MCF 10A (cell line): ENCODE measurements at regions not wholly inside any gene's neighbourhood (a gene's known extent, or its start where the extent isn't known, plus 50 kb on each side); places are given as distances from the start of the nearest gene placed in this dataset.

Source experiments
- BruUV-seq: library from RNA; stranded (reverse); fragments of 400-500 nt; replicated peaks from 2 replicates; lab custom pipeline; 2021; lab: Mats Ljungman, UMichigan
- CTCF ChIA-PET: fragments of 300-600 bp; sonication (Branson Sonifier 250); formaldehyde crosslinking; extraction: SDS; loops from one replicate; lab custom pipeline; 2021; ENCODE audit warnings: antibody characterized with exemption, inconsistent platforms; lab: Yijun Ruan, JAX
- POLR2A ChIA-PET: fragments of 300-600, 350-650 bp; sonication (Branson Sonifier 250); formaldehyde crosslinking; extraction: SDS; loops from one replicate; lab custom pipeline; 2020; ENCODE audit warnings: antibody characterized with exemption, inconsistent platforms; lab: Yijun Ruan, JAX
- DNase-seq: peaks from one replicate; pipeline ENCODE4 v3.0.0-alpha.2; 2018; ENCODE audit not compliant: unreplicated experiment
- H3K27ac Mint-ChIP-seq: one replicate; pipeline ENCODE4 v1.8.0; 2022; ENCODE audit warnings: mild to moderate bottlenecking, low read depth, mixed read lengths; ENCODE audit not compliant: unreplicated experiment
- H3K27me3 Mint-ChIP-seq: one replicate; pipeline ENCODE4 v1.8.0; 2022; ENCODE audit warnings: mixed read lengths; ENCODE audit not compliant: insufficient read depth, unreplicated experiment
- H3K36me3 Mint-ChIP-seq: one replicate; pipeline ENCODE4 v1.8.0; 2022; ENCODE audit warnings: mild to moderate bottlenecking, moderate library complexity, mixed read lengths; ENCODE audit not compliant: insufficient read depth, unreplicated experiment
- H3K4me1 Mint-ChIP-seq: one replicate; pipeline ENCODE4 v1.8.0; 2022; ENCODE audit warnings: mixed read lengths; ENCODE audit not compliant: insufficient read depth, unreplicated experiment
- H3K4me3 Mint-ChIP-seq: one replicate; pipeline ENCODE4 v1.8.0; 2022; ENCODE audit warnings: mild to moderate bottlenecking, moderate library complexity, mixed read lengths; ENCODE audit not compliant: unreplicated experiment
- H3K9me3 Mint-ChIP-seq: one replicate; pipeline ENCODE4 v1.8.0; 2022; ENCODE audit warnings: mixed read lengths; ENCODE audit not compliant: unreplicated experiment
- intact Hi-C: fragments of 100-400 bp; cut with micrococcal nuclease; formaldehyde crosslinking; loops from 2 replicates; pipeline ENCODE4 v1.14.1; 2022
- TF ChIP-seq, protein P1 (sequence below): fragments of 200-600 bp; IDR thresholded peaks from one replicate; pipeline ENCODE4 v1.8.0; 2022; ENCODE audit warnings: antibody characterized with exemption, mild to moderate bottlenecking; ENCODE audit not compliant: unreplicated experiment

DNA sequence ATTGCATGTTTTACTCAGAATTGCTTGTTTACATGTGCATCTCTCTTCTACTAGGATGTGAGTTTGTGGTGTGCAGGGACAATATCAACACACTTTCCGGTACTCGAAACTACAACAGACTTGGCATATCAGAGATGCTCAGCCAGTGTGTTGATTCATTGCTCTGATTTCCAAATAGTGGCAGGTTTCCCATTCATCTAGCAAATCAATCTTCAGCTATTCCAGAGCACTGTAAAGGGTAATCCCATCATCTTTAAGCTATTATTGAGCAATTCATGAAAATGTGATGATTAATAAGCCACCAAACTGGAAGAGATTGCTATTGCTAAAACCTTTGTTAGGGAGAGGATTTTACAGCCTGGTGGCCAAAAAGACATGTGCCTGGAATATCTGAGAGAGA, 574.2 kb upstream of the CPEB2 start:
- TF ChIP-seq, protein P1, sequence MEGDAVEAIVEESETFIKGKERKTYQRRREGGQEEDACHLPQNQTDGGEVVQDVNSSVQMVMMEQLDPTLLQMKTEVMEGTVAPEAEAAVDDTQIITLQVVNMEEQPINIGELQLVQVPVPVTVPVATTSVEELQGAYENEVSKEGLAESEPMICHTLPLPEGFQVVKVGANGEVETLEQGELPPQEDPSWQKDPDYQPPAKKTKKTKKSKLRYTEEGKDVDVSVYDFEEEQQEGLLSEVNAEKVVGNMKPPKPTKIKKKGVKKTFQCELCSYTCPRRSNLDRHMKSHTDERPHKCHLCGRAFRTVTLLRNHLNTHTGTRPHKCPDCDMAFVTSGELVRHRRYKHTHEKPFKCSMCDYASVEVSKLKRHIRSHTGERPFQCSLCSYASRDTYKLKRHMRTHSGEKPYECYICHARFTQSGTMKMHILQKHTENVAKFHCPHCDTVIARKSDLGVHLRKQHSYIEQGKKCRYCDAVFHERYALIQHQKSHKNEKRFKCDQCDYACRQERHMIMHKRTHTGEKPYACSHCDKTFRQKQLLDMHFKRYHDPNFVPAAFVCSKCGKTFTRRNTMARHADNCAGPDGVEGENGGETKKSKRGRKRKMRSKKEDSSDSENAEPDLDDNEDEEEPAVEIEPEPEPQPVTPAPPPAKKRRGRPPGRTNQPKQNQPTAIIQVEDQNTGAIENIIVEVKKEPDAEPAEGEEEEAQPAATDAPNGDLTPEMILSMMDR: no peak
- no TSS peak for BruUV-seq
- no peak overlapping the region for H3K27ac Mint-ChIP-seq
- H3K4me1 Mint-ChIP-seq: peaks cover 10% of the 10 kb centered on the region
- H3K27me3 Mint-ChIP-seq: no peaks in the 10 kb centered on the region
- H3K9me3 Mint-ChIP-seq: no peaks in the 10 kb centered on the region
- ChIA-PET POLR2A (interaction anchor here (0.6 to 1.0 kb wide), 3 partner anchors 18 to 128 kb away, joined by 3 to 4 read pairs (median 4); no protein-coding TSS in a partner anchor), CTCF (interaction anchor here (0.6 kb wide), 1 partner anchor 75 kb away, joined by 3 read pairs; no protein-coding TSS in a partner anchor)
- H3K36me3 Mint-ChIP-seq: no peaks in the 10 kb centered on the region
- intact Hi-C loops: no loop called here
- peak; percentile 76 for DNase-seq
- no peak overlapping the region for H3K4me3 Mint-ChIP-seq

DNA sequence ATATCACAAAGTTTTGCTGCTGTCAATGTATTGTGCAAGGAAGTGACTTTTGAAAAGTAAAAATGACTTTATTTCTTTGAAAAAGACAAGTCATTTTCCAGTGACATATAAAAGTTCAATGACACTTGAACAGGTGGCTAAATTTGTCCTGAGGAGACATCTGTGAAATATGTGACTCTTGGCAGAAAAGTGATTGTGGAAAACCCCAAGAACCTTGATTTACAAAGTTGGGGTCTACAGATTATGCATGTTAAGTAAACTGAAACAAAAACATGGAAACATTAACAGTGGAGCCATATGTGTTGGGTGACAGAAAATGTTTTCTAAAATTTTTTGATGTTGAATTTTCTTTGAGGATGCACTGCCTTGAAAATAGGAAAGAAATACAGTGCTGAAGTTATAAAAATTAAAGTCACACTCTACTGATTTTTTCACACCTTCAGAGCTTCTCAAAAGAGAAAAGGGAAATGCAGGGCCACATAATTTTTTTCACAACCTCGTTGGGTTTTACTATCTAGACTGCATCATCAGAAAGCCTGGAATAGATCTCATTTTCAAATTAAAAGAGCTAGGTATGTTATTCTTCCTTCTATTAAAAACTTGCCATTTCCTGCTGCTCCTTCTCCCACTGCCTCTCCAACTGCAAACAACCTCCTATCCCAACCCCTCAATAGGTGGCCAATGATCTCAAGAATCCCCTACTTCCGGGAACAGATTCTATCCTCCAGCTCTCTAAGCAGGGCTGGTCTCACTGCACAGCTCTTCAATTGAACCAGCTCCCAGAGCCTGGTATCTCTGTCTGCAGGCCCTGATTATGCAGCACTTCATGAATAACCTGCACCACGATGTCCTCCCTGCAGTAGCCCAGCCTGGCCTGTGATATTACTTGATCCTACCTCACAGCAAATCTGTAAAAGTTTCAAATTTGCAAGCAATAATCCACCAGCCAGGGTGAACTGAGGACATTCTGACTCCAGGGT, 570.8 kb upstream of the CPEB2 start:
- Mint-ChIP-seq H3K9me3 (no peaks in the 10 kb centered on the region), H3K4me3 (no peak overlapping the region), H3K36me3 (no peaks in the 10 kb centered on the region), H3K27me3 (no peaks in the 10 kb centered on the region), H3K27ac (no peak overlapping the region), H3K4me1 (peaks cover 10% of the 10 kb centered on the region)
- ChIA-PET CTCF (no interaction called here), POLR2A (interaction anchor here (0.6 to 0.7 kb wide), 4 partner anchors 16 to 425 kb away, joined by 3 to 4 read pairs (median 3); no protein-coding TSS in a partner anchor)
- intact Hi-C loops: no loop called here
- no TSS peak for BruUV-seq
- TF ChIP-seq, protein P1: no peak
- no peak for DNase-seq

DNA sequence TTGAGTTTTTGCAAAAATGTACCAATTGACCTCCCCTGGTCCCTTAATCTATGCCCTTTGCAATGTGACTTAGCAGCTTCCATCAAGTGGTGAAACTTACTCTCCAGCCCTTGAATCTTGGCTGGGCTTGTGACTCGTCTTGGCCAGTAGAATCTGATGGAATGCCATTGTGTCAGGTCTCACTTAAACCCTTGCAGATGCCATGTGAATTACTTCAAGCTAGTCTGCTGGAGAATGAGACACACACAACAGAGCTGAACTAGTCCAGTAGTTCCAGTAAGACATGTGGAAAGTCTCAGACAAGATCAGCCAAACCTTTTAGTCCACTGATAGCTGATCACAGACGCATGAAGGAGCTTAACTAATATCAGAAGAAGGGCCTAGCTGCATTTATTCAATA, 567.8 kb upstream of the CPEB2 start:
- Mint-ChIP-seq H3K9me3 (no peaks in the 10 kb centered on the region), H3K27ac (no peak overlapping the region), H3K4me1 (no peaks in the 10 kb centered on the region), H3K4me3 (no peak overlapping the region), H3K36me3 (no peaks in the 10 kb centered on the region), H3K27me3 (no peaks in the 10 kb centered on the region)
- POLR2A ChIA-PET: no interaction called here
- BruUV-seq: no TSS peak
- CTCF ChIA-PET: no interaction called here
- no peak for DNase-seq
- intact Hi-C loops: no loop called here
- TF ChIP-seq, protein P1: no peak

DNA sequence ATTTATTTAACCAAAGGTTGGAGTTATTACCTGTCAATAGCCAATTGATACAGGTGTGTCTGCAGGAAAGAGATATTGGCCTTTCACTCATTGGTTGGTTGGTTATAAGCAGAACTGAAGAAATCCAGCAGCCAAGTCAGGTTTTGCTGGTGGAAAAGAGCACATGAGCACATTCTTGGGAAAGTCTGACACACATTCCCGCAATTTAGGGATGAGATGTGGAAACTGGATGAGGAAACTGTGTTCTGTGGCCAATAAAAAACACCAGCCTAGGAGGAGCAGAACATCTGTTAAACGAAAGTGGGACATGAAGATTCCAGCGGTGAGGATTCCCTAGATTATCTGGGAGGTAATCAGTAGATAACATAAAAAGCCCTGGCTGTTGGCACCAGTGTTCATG, 567.4 kb upstream of the CPEB2 start:
- Mint-ChIP-seq H3K9me3 (no peaks in the 10 kb centered on the region), H3K4me1 (no peaks in the 10 kb centered on the region), H3K27me3 (no peaks in the 10 kb centered on the region), H3K36me3 (no peaks in the 10 kb centered on the region), H3K27ac (no peak overlapping the region), H3K4me3 (no peak overlapping the region)
- BruUV-seq: no TSS peak
- DNase-seq: no peak
- ChIA-PET CTCF (no interaction called here), POLR2A (no interaction called here)
- TF ChIP-seq, protein P1: no peak
- intact Hi-C loops: no loop called here
